HG03095 (cell line): ENCODE measurements at regions not wholly inside any gene's neighbourhood (a gene's known extent, or its start where the extent isn't known, plus 50 kb on each side); places are given as distances from the start of the nearest gene placed in this dataset.

Source experiments
- ATAC-seq: cut with Tn5 transposase; IDR thresholded peaks from one replicate; pipeline ENCODE4 v1.9.1; 2021; ENCODE audit warnings: moderate library complexity; ENCODE audit not compliant: unreplicated experiment

GRCh38 chr4:12244973-12245372 lies 816.3 kb upstream of the HS3ST1 start:
- no peak for ATAC-seq

DNA sequence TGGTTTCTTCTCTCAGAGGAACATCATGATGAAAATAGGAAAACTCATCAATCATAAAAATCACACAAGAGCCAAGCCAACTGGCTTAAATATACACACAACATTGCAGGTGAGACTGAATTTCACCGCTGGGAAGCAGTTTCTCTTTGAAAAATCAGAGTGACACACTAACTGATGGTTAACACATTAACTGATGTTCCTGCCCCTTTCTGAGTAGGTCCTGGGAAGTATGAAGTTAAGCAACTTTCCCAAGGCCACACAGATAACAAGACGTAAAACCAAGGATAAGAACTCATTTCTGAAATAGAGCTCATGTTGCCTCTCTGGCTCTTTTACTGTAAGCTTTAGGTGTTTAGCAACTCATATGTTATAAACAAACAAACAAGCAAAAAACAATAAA lies 813.7 kb upstream of the HS3ST1 start:
- ATAC-seq, result no peak

- no peak for ATAC-seq
Measured at GRCh38 chr4:12239897-12240636, 811.4 kb upstream of the HS3ST1 start.

GRCh38 chr4:12231098-12231497 lies 802.4 kb upstream of the HS3ST1 start:
- no peak for ATAC-seq

DNA sequence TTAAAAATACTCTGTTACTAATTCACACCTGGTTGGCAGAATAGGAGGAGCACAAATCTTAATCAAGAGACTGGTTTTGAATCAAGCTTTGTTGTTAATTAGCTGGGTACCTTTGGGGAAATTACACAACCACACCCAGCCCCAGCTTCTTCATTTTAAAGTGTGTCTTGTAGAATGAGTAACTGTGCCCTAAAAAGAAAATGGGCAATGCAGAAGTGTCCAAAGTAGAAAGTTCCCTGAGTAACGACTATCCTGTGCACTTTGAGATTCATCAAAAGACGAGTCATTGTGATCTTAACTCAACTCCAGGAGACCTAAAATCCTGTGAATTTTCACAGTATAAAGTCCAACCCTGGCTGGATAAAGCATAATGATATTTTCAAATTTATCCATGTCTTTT lies 792.3 kb upstream of the HS3ST1 start:
- ATAC-seq, result no peak

- no peak for ATAC-seq
Measured at GRCh38 chr4:12211636-12212035, 782.9 kb upstream of the HS3ST1 start.

DNA sequence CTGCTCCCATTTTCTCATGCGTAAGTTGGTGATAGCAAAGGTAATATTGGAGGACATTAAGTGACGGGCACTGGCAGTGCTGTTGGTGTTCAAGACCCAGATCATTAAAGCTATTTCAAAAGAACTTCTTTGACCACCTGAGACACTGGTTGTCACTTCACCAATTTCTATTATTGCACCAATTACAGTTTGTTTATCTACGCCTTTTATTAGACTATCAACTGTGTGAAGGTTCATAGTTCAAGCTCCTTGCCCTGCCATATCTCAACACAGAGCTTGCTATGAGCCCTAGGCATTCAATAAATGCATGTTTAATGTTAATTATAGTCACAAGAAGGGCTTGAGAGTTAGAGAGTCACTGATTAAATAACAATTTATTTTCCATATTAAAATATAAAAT lies 778.7 kb upstream of the HS3ST1 start:
- no peak for ATAC-seq

- ATAC-seq, result no peak
Measured at GRCh38 chr4:12206091-12206490, 777.4 kb upstream of the HS3ST1 start.

GRCh38 chr4:12203945-12204344 lies 775.3 kb upstream of the HS3ST1 start:
- ATAC-seq, result no peak

DNA sequence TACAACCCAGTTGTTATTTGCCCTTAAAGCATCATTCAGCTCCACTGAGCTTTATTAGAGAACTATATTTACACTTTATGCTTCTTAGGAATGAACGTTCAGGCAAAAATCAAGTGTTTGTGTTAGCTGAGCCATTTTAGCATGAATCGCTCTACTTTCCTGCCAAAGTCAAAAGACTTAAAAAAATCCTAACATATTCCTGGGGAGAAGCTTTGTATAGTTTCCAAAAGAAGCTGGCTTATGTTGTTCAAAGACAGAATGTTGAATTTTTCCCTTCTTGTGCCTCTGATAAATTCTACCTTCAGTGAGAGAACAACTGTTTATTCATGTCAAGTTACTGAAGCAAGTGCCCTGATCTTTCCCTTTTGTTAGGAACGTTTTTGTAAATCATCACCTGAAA lies 771.5 kb upstream of the HS3ST1 start:
- ATAC-seq, result no peak

DNA sequence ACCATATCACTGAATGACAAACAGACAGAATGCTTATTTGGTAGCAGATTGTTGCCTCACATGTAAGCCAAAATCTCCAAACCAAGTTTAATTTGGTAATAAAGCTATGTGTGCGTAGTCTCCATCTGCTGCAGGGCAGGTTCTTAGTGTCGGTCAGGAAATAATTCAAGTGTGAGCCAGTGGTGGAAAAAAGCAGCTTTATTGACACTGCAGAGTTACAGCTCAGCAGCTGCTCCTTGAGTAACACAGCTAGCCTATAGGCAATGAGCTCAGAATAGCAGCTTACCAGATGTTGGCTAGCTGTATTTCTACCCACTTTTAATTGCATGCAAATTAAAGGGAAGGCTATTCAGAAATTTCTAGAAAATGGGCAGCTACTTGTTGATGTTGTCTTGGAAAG lies 757.8 kb upstream of the HS3ST1 start:
- no peak for ATAC-seq

DNA sequence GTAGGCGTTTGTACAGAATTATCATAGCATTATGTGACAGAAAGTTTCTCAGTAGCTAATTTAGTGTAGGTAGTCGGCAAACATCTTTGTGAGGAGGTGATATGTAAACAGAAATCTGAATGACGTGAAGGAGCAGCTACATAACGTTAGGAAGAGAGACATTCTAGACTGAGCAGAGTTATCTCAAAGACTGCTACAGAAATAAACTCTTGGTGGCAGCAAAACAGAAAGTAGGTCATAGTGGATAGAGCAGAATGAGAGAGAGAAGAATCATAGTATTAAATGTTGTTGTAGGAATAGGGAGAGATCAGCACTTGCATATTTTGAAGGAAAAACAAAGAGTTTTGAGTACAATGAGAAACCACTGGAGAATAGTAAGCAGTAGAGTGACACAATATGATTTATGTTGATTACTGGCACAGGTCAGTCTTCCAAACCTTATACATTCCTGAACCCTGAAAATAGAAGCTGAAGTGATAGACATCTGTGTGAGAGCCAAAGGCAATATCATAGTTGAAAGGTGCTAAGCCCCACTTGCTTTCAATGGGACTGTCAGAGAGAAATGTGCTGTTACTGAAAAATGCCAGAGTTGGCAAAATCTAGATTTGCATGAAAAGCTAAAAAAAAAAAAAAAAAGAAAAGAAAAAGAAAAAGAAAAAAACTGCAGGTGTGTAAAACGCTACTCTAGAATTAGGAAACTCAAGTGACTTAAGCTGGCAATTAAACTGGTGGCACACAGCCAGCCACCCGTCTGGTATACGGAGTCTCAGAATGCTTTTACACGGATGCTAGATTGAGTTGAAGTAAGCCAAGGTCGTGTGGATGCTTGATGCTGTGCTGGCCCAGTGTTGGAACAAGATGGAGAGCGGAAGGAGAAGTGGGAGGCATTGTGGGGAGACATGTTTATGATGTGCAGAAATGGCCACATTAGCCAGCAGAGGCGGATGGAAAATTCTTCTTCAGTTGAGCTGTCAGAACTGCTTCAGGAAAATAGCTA lies 750.2 kb upstream of the HS3ST1 start:
- no peak for ATAC-seq

DNA sequence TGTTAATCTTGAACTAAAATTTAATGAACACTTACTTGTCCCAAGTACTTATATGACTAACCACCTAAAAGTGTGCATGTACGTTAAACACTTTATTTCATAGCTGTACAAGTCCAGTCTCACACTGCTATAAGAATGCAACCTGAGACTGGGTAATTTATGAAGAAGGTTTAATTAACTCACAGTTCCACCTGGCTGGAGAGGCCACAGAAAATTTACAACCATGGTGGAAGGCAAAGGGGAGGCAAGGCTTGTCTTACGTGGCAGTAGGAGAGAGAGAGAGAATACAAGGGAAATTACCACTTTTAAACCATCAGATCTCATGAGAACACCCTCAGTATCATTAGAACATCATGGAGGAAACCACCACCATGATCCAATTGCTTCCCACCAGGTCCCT lies 748.7 kb upstream of the HS3ST1 start:
- no peak for ATAC-seq

- no peak for ATAC-seq
Measured at GRCh38 chr4:12173496-12173895, 744.8 kb upstream of the HS3ST1 start.

DNA sequence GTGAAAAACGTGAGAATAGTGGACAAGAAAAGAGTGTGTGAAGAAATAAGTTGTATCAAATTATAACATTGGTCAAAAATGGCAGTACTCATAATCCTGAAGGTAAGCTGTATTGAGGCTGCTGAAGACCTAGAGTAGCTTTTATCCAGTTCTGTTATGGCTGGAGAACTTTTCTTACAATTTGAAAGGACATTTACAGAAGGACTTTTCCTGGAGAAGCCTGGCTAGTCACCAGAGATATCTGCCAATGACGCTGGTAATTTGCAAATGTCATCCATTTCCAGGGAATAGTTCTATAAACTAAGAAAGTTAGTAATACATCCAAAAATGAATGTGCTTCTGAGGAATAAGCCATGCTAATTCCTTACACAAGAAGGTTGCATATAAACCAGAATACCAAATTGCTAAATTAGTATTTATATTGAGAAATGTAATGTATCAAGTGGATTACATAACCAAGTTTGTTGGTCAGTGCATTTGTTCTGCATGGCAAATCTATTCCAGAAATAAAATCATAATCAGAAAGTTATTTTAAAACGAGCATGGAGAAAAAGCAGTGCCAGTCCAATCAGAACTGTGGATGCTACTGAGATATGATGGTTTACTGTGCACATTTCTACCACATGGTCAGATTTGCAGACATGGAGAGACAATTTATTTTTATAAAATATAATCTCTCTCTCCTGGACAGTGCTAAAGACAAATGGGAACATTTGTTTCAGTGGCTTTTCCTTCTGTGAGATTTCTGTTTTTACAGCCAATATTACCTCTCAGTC lies 743.7 kb upstream of the HS3ST1 start:
- ATAC-seq, result no peak

- no peak for ATAC-seq
Measured at GRCh38 chr4:12170308-12170707, 741.6 kb upstream of the HS3ST1 start.

DNA sequence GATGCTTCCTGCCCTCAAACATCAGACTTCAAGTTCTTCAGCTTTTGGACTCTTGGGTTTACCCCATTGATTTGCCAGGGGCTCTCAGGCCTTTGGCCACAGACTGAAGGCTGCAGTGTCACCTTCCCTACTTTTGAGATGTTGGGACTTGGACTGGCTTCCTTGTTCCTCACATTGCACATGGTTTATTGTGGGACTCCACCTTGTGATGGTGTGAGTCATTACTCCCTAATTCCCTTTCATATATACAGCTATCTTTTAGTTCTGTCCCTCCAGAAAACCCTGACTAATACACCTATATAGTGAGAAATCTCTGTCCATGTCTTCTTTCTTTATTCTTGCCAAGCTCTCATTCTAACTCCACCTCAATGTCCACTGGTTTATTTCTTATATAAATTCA lies 736.9 kb upstream of the HS3ST1 start:
- no peak for ATAC-seq

DNA sequence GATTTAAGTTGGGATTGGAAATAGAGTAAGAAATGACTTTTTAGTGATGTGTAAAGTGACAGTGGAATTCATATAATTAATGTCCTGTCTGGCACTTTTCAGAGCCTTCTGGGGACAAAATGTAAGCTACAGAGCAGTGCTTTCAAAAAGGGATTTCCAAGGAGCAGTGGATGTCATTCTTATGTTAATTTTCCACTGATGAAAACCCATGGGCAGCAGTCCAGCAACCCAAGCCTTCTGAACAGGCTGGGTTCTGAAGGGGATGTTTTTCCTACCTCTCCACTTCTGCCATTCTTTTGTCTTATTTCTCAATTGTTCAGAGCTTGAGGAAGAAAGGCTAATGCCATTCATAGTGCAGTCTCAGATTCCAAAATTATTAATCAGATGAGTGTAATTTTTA lies 717.6 kb upstream of the HS3ST1 start:
- no peak for ATAC-seq

DNA sequence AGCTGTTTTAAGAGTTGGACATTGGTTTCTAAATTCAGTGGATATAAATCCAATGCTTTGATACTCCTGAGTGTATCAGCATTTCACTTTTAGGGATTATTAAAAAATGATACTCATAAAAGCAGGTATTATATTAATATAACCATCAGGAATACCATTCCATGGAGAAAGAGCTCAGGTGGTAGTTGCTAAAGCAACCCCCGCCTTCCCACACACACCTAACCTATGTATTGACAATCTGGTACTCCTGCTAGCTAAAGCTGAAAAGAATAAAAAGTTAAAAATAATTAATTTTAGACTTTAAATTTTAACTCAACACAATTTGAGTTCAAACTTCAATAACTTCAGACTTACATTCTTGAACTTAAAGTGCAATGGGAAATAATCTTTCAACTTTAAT lies 717.1 kb upstream of the HS3ST1 start:
- no peak for ATAC-seq

DNA sequence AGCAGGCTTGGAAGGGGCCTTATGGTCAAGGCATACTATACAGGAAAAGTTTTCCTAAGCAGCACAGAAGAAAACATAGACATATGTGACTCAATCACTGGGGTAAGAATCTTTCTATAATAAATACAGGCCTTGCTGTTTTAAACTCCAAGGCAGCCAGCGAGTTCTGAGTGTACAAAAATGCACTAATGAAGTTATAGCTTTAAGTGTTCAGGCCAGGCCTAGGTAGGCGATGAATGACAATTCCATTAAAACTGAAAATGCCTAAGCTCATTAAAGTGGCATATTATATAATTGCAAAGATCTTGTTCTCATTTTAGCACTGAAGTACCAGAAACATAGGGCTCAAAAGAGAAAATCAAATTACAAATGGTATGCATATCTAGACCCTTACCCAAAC lies 716.4 kb upstream of the HS3ST1 start:
- ATAC-seq, result no peak

DNA sequence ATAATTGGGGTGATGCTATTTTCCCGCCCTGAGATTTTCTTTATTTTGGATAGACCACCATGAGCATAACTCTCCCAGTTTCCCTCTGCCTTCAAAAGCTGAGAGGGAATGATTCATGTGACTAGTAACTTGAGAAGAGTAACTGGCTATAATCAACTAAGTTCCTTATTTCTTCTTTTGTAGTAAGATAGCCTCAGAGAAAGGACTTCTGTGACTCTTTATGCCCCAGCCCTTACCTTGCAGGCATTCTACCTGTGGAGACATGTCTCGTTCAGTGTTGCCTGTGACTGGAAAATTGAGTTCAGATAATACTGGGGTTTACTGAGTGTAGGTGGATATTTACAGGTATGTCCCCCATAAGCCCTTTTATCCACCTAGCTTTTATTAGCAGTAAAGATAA lies 715.4 kb upstream of the HS3ST1 start:
- ATAC-seq, result no peak
